ENCODE measurements at regions not wholly inside any gene's neighbourhood (a gene's known extent, or its start where the extent isn't known, plus 50 kb on each side); places are given as distances from the start of the nearest gene placed in this dataset.

DNA sequence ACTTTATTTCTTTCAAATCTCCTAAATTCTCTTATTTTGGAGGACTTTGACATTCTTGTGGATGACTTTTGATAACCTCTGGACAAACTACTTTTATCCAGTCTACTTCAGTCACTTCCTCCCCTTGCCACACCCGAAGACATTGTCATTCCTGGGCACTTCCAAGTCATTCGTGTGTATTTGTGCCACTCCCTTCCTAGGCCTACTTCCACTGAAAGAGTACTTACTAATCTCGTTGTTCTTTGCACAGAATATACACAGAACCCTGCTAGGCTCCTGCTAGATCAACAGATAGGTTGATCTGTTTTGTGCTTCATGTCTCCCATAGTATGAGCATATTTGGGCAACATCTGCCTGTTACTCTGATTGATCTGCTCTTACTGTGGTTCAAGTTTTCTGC is 355.4 kb downstream of the HGF start:
- Histone ChIP-seq H2BK12ac (ENCODE audit: low read length) (no peak overlapping the region), H3K36me3 (replicated peaks in 1 of 2; ENCODE audit: control insufficient read depth in 2 of 2, insufficient read depth in 2 of 2, low read length in 2 of 2) (no peaks in the 10 kb centered on the region), H2BK5ac (ENCODE audit: low read length) (no peak overlapping the region), H3K18ac (ENCODE audit: low read length) (no peak overlapping the region), H2BK15ac (ENCODE audit: low read length) (no peak overlapping the region), H2BK120ac (ENCODE audit: low read depth, low read length) (no peak overlapping the region), H3K4me1 (ENCODE audit: control insufficient read depth in 2 of 2, insufficient read depth in 1 of 2, low read depth in 1 of 2, low read length in 2 of 2) (no peaks in the 10 kb centered on the region), H3K14ac (ENCODE audit: low read length) (no peak overlapping the region), H3K4me3 (ENCODE audit: low read length in 2 of 2) (no peak overlapping the region), H3K9me3 (replicated peaks in 1 of 2; ENCODE audit: control insufficient read depth in 2 of 2, insufficient read depth in 1 of 2, low read depth in 1 of 2, low read length in 2 of 2) (no peaks in the 10 kb centered on the region), H3K23ac (ENCODE audit: low read depth, low read length, poor library complexity) (no peak overlapping the region), H2AK5ac (ENCODE audit: low read depth, low read length) (no peak overlapping the region), H3K4ac (ENCODE audit: low read length) (no peak overlapping the region), H3K27me3 (ENCODE audit: control insufficient read depth in 3 of 3, insufficient read depth in 3 of 3, low read depth in 1 of 3, low read length in 3 of 3) (no peaks in the 10 kb centered on the region), H3K79me1 (ENCODE audit: low read depth, low read length) (no peaks in the 10 kb centered on the region), H3K9ac (ENCODE audit: low read depth, low read length, poor library complexity) (no peak overlapping the region), H3K4me2 (ENCODE audit: insufficient read depth, low read length, poor library complexity, severe bottlenecking) (no peak overlapping the region), H3K27ac (replicated peaks; ENCODE audit: low read length) (no peak overlapping the region), H2AFZ (ENCODE audit: low read length) (no peak overlapping the region), H4K8ac (ENCODE audit: low read depth, low read length) (no peak overlapping the region), H4K91ac (ENCODE audit: low read depth, low read length, poor library complexity) (no peak overlapping the region)
- no CpG with 5 or more reads among the region's 3 CpGs for WGBS, 2 donors (ENCODE audit: extremely low coverage in 2 of 2, insufficient read length in 2 of 2, insufficient replicate concordance in 1 of 2)
- no peak for DNase-seq (ENCODE audit: low spot score)

DNA sequence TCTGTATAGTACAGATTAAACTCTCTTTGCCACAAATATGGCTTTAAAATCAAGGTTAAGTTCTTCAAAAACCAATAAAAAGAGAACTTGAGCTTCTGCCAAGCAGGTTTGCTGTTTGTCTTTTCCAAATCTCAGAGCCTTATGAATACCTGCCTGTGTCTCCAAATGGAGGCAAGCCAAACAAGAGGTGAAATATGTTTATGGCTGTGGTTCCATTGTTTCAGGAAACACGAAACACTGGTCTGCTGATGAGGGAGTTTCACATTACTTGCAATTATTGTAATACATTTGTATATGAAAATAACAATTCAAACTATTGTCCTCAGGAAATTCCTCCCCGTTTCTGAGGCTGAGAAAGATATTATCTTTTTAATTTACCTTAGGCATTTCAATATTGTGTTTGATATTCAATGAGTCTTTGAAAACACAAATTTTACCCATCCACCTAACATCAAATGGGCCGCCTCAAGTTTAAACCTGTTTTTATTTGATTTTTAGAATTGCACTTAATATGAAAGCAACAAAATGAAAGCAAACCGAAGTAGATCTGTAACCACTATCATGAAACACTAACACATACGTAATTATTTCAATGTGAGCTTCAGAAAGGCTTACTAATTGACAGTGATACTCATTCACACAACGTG is 359.3 kb downstream of the HGF start:
- H2AFZ ChIP-seq (ENCODE audit: low read length), result no peak overlapping the region
- H3K36me3 ChIP-seq (replicated peaks in 1 of 2; ENCODE audit: control insufficient read depth in 2 of 2, insufficient read depth in 2 of 2, low read length in 2 of 2), result no peaks in the 10 kb centered on the region
- H3K9ac ChIP-seq (ENCODE audit: low read depth, low read length, poor library complexity), result no peak overlapping the region
- H3K79me1 ChIP-seq (ENCODE audit: low read depth, low read length), result no peaks in the 10 kb centered on the region
- no peak overlapping the region for H2BK120ac ChIP-seq (ENCODE audit: low read depth, low read length)
- H3K14ac ChIP-seq (ENCODE audit: low read length), result no peak overlapping the region
- H3K4ac ChIP-seq (ENCODE audit: low read length), result no peak overlapping the region
- H2BK12ac ChIP-seq (ENCODE audit: low read length), result no peak overlapping the region
- H3K18ac ChIP-seq (ENCODE audit: low read length), result no peak overlapping the region
- no peak overlapping the region for H3K4me3 ChIP-seq (ENCODE audit: low read length in 2 of 2)
- no peak overlapping the region for H2BK5ac ChIP-seq (ENCODE audit: low read length)
- no CpG with 5 or more reads among the region's 6 CpGs for WGBS, 2 donors (ENCODE audit: extremely low coverage in 2 of 2, insufficient read length in 2 of 2, insufficient replicate concordance in 1 of 2)
- H3K4me2 ChIP-seq (ENCODE audit: insufficient read depth, low read length, poor library complexity, severe bottlenecking), result no peak overlapping the region
- H3K27ac ChIP-seq (replicated peaks; ENCODE audit: low read length), result no peak overlapping the region
- no peak overlapping the region for H4K8ac ChIP-seq (ENCODE audit: low read depth, low read length)
- no peak overlapping the region for H2BK15ac ChIP-seq (ENCODE audit: low read length)
- no peaks in the 10 kb centered on the region for H3K9me3 ChIP-seq (replicated peaks in 1 of 2; ENCODE audit: control insufficient read depth in 2 of 2, insufficient read depth in 1 of 2, low read depth in 1 of 2, low read length in 2 of 2)
- no peak overlapping the region for H3K23ac ChIP-seq (ENCODE audit: low read depth, low read length, poor library complexity)
- no peak overlapping the region for H2AK5ac ChIP-seq (ENCODE audit: low read depth, low read length)
- H4K91ac ChIP-seq (ENCODE audit: low read depth, low read length, poor library complexity), result no peak overlapping the region
- no peaks in the 10 kb centered on the region for H3K4me1 ChIP-seq (ENCODE audit: control insufficient read depth in 2 of 2, insufficient read depth in 1 of 2, low read depth in 1 of 2, low read length in 2 of 2)
- no peaks in the 10 kb centered on the region for H3K27me3 ChIP-seq (ENCODE audit: control insufficient read depth in 3 of 3, insufficient read depth in 3 of 3, low read depth in 1 of 3, low read length in 3 of 3)
- DNase-seq (ENCODE audit: low spot score), result no peak

DNA sequence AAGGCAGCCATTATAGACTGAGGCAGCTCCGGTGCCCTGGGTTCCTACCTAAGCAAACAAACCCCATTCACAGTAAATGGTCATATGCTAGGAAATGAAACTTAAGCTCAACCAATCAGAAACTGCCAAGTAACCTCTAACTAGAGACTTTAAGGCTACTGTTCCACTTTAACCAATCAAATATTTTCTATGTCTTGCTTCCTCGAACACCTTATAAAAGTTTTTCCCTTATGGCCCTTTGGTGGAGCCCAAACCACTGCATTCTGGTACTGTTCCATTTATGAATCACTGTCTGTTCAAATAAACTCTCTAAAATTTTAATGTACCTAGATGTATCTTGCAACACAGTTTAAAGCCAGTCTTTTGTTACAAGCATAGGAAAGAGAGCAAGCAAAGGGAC is 361.1 kb downstream of the HGF start:
- Histone ChIP-seq H2AFZ (ENCODE audit: low read length) (no peak overlapping the region), H2BK15ac (ENCODE audit: low read length) (no peak overlapping the region), H3K9me3 (replicated peaks in 1 of 2; ENCODE audit: control insufficient read depth in 2 of 2, insufficient read depth in 1 of 2, low read depth in 1 of 2, low read length in 2 of 2) (no peaks in the 10 kb centered on the region), H2BK120ac (ENCODE audit: low read depth, low read length) (no peak overlapping the region), H3K18ac (ENCODE audit: low read length) (no peak overlapping the region), H3K27ac (replicated peaks; ENCODE audit: low read length) (no peak overlapping the region), H4K91ac (ENCODE audit: low read depth, low read length, poor library complexity) (no peak overlapping the region), H2AK5ac (ENCODE audit: low read depth, low read length) (no peak overlapping the region), H3K9ac (ENCODE audit: low read depth, low read length, poor library complexity) (no peak overlapping the region), H2BK5ac (ENCODE audit: low read length) (no peak overlapping the region), H4K8ac (ENCODE audit: low read depth, low read length) (no peak overlapping the region), H3K4me1 (ENCODE audit: control insufficient read depth in 2 of 2, insufficient read depth in 1 of 2, low read depth in 1 of 2, low read length in 2 of 2) (no peaks in the 10 kb centered on the region), H3K23ac (ENCODE audit: low read depth, low read length, poor library complexity) (no peak overlapping the region), H3K27me3 (ENCODE audit: control insufficient read depth in 3 of 3, insufficient read depth in 3 of 3, low read depth in 1 of 3, low read length in 3 of 3) (no peaks in the 10 kb centered on the region), H3K14ac (ENCODE audit: low read length) (no peak overlapping the region), H3K4me2 (ENCODE audit: insufficient read depth, low read length, poor library complexity, severe bottlenecking) (no peak overlapping the region), H3K36me3 (replicated peaks in 1 of 2; ENCODE audit: control insufficient read depth in 2 of 2, insufficient read depth in 2 of 2, low read length in 2 of 2) (no peaks in the 10 kb centered on the region), H3K4ac (ENCODE audit: low read length) (no peak overlapping the region), H2BK12ac (ENCODE audit: low read length) (no peak overlapping the region), H3K79me1 (ENCODE audit: low read depth, low read length) (no peaks in the 10 kb centered on the region), H3K4me3 (ENCODE audit: low read length in 2 of 2) (no peak overlapping the region)
- no CpG with 5 or more reads among the region's 2 CpGs for WGBS, 2 donors (ENCODE audit: extremely low coverage in 2 of 2, insufficient read length in 2 of 2, insufficient replicate concordance in 1 of 2)
- no peak for DNase-seq (ENCODE audit: low spot score)

DNA sequence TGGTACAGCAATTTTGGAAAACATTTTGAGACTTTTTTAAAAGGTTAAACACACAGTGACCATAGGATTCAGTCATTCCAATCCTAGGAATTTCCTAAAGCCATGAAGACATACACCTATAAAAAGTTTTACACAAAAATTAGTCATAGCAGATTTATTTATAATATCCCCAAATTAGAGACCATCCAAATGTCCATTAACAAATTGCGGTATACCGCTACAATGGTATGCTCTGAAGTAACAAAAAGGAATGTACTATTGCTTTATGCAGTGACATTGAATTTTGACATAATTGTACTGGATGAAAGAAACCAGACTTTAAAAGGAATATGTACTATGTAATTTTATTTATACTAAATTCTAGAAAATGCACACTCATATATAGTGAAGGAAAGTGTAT is 362.8 kb downstream of the HGF start:
- no peaks in the 10 kb centered on the region for H3K27me3 ChIP-seq (ENCODE audit: control insufficient read depth in 3 of 3, insufficient read depth in 3 of 3, low read depth in 1 of 3, low read length in 3 of 3)
- H4K8ac ChIP-seq (ENCODE audit: low read depth, low read length), result no peak overlapping the region
- no CpG with 5 or more reads among the region's 2 CpGs for WGBS, 2 donors (ENCODE audit: extremely low coverage in 2 of 2, insufficient read length in 2 of 2, insufficient replicate concordance in 1 of 2)
- H3K9ac ChIP-seq (ENCODE audit: low read depth, low read length, poor library complexity), result no peak overlapping the region
- H3K36me3 ChIP-seq (replicated peaks in 1 of 2; ENCODE audit: control insufficient read depth in 2 of 2, insufficient read depth in 2 of 2, low read length in 2 of 2), result no peaks in the 10 kb centered on the region
- no peak overlapping the region for H4K91ac ChIP-seq (ENCODE audit: low read depth, low read length, poor library complexity)
- H2AK5ac ChIP-seq (ENCODE audit: low read depth, low read length), result no peak overlapping the region
- H3K18ac ChIP-seq (ENCODE audit: low read length), result no peak overlapping the region
- H2BK12ac ChIP-seq (ENCODE audit: low read length), result no peak overlapping the region
- no peak overlapping the region for H2BK5ac ChIP-seq (ENCODE audit: low read length)
- H3K4me3 ChIP-seq (ENCODE audit: low read length in 2 of 2), result no peak overlapping the region
- H2AFZ ChIP-seq (ENCODE audit: low read length), result no peak overlapping the region
- no peak overlapping the region for H3K23ac ChIP-seq (ENCODE audit: low read depth, low read length, poor library complexity)
- no peak overlapping the region for H3K27ac ChIP-seq (replicated peaks; ENCODE audit: low read length)
- DNase-seq (ENCODE audit: low spot score), result no peak
- no peak overlapping the region for H3K14ac ChIP-seq (ENCODE audit: low read length)
- H3K4me2 ChIP-seq (ENCODE audit: insufficient read depth, low read length, poor library complexity, severe bottlenecking), result no peak overlapping the region
- H3K4me1 ChIP-seq (ENCODE audit: control insufficient read depth in 2 of 2, insufficient read depth in 1 of 2, low read depth in 1 of 2, low read length in 2 of 2), result no peaks in the 10 kb centered on the region
- H3K4ac ChIP-seq (ENCODE audit: low read length), result no peak overlapping the region
- no peaks in the 10 kb centered on the region for H3K79me1 ChIP-seq (ENCODE audit: low read depth, low read length)
- H2BK120ac ChIP-seq (ENCODE audit: low read depth, low read length), result no peak overlapping the region
- no peaks in the 10 kb centered on the region for H3K9me3 ChIP-seq (replicated peaks in 1 of 2; ENCODE audit: control insufficient read depth in 2 of 2, insufficient read depth in 1 of 2, low read depth in 1 of 2, low read length in 2 of 2)
- no peak overlapping the region for H2BK15ac ChIP-seq (ENCODE audit: low read length)

Data from neuronal stem cell (in vitro differentiated cells).